Mesothelial cell of epicardium (in vitro differentiated cells): ENCODE measurements at regions not wholly inside any gene's neighbourhood (a gene's known extent, or its start where the extent isn't known, plus 50 kb on each side); places are given as distances from the start of the nearest gene placed in this dataset.

ENCODE experiments used
- DNase-seq, 2 experiments: peaks; one replicate each; pipeline ENCODE4 v3.0.0; 2021; ENCODE audit warnings: low spot score in 2 of 2; ENCODE audit not compliant: unreplicated experiment in 2 of 2
- H3K27ac Mint-ChIP-seq: 2 replicates; pipeline ENCODE4 v1.8.0; 2021; ENCODE audit warnings: mixed read lengths
- H3K27me3 Mint-ChIP-seq: 2 replicates; pipeline ENCODE4 v1.8.0; 2021; ENCODE audit warnings: low read depth, mixed read lengths
- H3K36me3 Mint-ChIP-seq: 2 replicates; pipeline ENCODE4 v1.8.0; 2021; ENCODE audit warnings: mixed read lengths
- H3K4me1 Mint-ChIP-seq: 2 replicates; pipeline ENCODE4 v1.8.0; 2021; ENCODE audit warnings: mixed read lengths
- H3K4me3 Mint-ChIP-seq: 2 replicates; pipeline ENCODE4 v1.8.0; 2021; ENCODE audit warnings: mild to moderate bottlenecking, moderate library complexity, mixed read lengths
- H3K9me3 Mint-ChIP-seq: 2 replicates; pipeline ENCODE4 v1.8.0; 2021; ENCODE audit warnings: mixed read lengths
- CTCF ChIP-seq: fragments of 200-600 bp; sonication (generic); IDR thresholded peaks from one replicate; pipeline ENCODE4 v1.5.0; 2021; ENCODE audit warnings: antibody characterized with exemption; ENCODE audit not compliant: unreplicated experiment

- no peaks in the 10 kb centered on the region for H3K36me3 Mint-ChIP-seq
- no peak for TF ChIP-seq CTCF
- H3K27me3 Mint-ChIP-seq, result peaks cover 13% of the 10 kb centered on the region
- H3K4me3 Mint-ChIP-seq, result no peak overlapping the region
- no peaks in the 10 kb centered on the region for H3K9me3 Mint-ChIP-seq
- DNase-seq, result no peak
- H3K27ac Mint-ChIP-seq, result no peak overlapping the region
- H3K4me1 Mint-ChIP-seq, result peaks cover 10% of the 10 kb centered on the region
Observed at GRCh38 chr13:44158098-44158521, 215.5 kb upstream of the SERP2 start.

GRCh38 chr13:44158881-44159632 is 214.6 kb upstream of the SERP2 start:
- Mint-ChIP-seq H3K27ac (no peak overlapping the region), H3K36me3 (no peaks in the 10 kb centered on the region), H3K4me1 (peaks cover 10% of the 10 kb centered on the region), H3K4me3 (no peak overlapping the region), H3K9me3 (no peaks in the 10 kb centered on the region), H3K27me3 (peaks cover 13% of the 10 kb centered on the region)
- TF ChIP-seq CTCF, result no peak
- no peak for DNase-seq

GRCh38 chr13:44159633-44160279 is 213.9 kb upstream of the SERP2 start:
- Mint-ChIP-seq H3K4me3 (no peak overlapping the region), H3K4me1 (peaks cover 10% of the 10 kb centered on the region), H3K36me3 (no peaks in the 10 kb centered on the region), H3K27me3 (peaks cover 13% of the 10 kb centered on the region), H3K9me3 (no peaks in the 10 kb centered on the region), H3K27ac (no peak overlapping the region)
- TF ChIP-seq CTCF, result no peak
- no peak for DNase-seq

DNA sequence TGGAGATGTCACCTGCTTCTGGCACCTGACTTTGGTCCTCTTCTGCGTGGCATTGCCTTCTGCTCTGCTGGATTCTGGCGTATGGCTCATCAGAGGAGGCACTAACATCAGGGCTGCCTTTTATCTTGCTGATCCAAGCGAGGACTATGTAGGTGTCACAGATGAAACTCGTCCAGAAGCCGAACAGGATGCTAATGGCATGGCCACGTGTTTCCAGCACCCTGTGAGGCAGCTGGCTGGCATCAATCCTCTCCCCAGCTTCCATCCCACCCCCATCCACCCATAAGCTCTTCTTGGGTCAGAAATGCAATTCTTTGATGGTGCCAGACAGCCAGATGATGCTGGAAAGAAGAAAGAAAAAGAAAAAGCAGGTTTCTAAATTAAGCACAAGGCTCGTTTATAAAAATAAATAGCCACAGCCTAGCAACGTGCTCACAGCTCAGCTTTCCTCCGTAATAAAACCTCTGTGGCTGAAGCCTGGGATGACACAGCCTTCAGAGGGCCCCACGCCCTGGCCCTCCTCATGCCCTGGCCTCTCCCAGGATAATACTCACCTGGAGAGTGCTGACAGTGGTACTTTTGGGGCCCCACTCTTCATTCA is 212.9 kb upstream of the SERP2 start:
- Mint-ChIP-seq H3K9me3 (no peaks in the 10 kb centered on the region), H3K4me3 (no peak overlapping the region), H3K27me3 (peaks cover 15% of the 10 kb centered on the region), H3K27ac (no peak overlapping the region), H3K36me3 (no peaks in the 10 kb centered on the region), H3K4me1 (peaks cover 10% of the 10 kb centered on the region)
- DNase-seq, result no peak
- TF ChIP-seq CTCF, result no peak

DNA sequence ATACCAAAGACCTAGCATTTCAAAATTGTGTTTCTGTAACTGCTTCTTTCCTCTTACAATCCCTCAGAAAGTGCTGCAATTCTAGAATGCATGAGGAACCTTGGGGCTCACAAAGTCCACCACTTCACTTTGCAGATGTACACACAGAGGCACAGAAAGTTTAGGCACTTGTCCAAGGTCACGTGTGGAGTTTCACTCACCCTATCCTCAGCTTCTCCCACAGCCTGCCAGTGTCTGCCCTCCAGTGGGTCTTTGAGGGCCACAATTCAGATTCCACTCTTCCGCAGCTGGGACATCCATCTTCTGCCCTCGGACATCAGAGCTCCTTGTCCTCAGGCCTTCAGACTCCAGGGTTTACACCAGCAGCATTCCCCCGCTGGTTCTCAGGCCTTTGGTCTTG is 210.5 kb upstream of the SERP2 start:
- TF ChIP-seq CTCF, result no peak
- H3K9me3 Mint-ChIP-seq, result no peaks in the 10 kb centered on the region
- no peak overlapping the region for H3K27ac Mint-ChIP-seq
- no peaks in the 10 kb centered on the region for H3K36me3 Mint-ChIP-seq
- no peak for DNase-seq
- H3K4me1 Mint-ChIP-seq, result peaks cover 3% of the 10 kb centered on the region
- H3K27me3 Mint-ChIP-seq, result peaks cover 19% of the 10 kb centered on the region
- no peak overlapping the region for H3K4me3 Mint-ChIP-seq
